ENCODE measurements at regions not wholly inside any gene's neighbourhood (a gene's known extent, or its start where the extent isn't known, plus 50 kb on each side); places are given as distances from the start of the nearest gene placed in this dataset.

DNA sequence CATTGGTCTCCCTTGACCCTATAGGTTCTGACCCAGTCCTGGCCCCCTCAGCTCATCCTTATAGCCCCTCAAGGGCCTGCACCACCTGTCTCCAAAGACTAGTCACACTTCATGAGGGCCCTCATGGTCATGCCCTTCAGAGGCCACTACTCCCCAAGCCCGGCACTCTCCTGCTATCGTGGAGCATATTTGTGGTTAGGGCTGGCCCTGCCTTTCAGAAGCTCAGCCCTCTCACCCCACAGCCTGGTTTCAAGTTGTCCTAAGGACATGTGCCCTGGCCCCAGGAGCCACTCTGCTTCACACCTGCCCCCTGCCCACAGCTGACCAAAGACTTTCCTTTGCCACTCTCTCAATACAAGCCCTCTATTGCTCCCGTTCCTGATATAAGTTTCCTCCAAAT is 60.3 kb upstream of the LBX1 start (continued):
- TF ChIP-seq ZNF274 (IDR thresholded peaks at IDR 0.05; ENCODE audit: low read depth, low read length): no peak
- TF ChIP-seq, protein P1, sequence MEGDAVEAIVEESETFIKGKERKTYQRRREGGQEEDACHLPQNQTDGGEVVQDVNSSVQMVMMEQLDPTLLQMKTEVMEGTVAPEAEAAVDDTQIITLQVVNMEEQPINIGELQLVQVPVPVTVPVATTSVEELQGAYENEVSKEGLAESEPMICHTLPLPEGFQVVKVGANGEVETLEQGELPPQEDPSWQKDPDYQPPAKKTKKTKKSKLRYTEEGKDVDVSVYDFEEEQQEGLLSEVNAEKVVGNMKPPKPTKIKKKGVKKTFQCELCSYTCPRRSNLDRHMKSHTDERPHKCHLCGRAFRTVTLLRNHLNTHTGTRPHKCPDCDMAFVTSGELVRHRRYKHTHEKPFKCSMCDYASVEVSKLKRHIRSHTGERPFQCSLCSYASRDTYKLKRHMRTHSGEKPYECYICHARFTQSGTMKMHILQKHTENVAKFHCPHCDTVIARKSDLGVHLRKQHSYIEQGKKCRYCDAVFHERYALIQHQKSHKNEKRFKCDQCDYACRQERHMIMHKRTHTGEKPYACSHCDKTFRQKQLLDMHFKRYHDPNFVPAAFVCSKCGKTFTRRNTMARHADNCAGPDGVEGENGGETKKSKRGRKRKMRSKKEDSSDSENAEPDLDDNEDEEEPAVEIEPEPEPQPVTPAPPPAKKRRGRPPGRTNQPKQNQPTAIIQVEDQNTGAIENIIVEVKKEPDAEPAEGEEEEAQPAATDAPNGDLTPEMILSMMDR (IDR thresholded peaks at IDR 0.05 in 2 of 3, conservative IDR thresholded peaks at IDR 0.05 in 1 of 3; ENCODE audit: borderline replicate concordance in 1 of 3, insufficient read depth in 1 of 3, low read depth in 2 of 3, low read length in 2 of 3): no peak
- no peak for TF ChIP-seq ZFX (IDR thresholded peaks at IDR 0.05)
- TF ChIP-seq EZH2 (IDR thresholded peaks at IDR 0.05): no peak

DNA sequence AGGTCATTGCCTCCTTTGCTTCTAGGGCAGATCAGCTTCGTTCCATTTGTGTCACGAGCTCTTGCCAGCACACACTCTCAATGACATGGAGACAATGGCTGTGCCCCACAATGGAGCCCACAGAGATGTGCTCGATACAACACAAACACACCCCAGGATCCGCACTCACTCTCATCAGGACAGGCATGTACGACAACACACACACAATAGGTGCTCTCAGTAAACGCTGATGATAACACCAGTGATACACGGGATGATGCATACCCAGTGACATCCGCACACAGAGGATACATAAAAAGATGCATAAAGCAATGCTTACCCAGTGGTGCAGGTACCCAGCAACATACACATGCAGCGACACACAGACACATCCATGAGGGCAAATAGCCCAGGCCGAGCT is 61.2 kb upstream of the LBX1 start:
- no peaks in the 10 kb centered on the region for H3K9me3 ChIP-seq (ENCODE audit: control insufficient read depth in 1 of 2, insufficient read depth in 1 of 2, low read depth in 1 of 2, low read length in 2 of 2)
- H2AFZ ChIP-seq (ENCODE audit: low read depth, low read length, poor library complexity, severe bottlenecking): no peak overlapping the region
- H3K27me3 ChIP-seq (ENCODE audit: insufficient read depth, low read length): no peaks in the 10 kb centered on the region
- no peak overlapping the region for H3K9ac ChIP-seq (ENCODE audit: low read length)
- ATAC-seq: no peak
- no peaks in the 10 kb centered on the region; a peak in 1 of 4 replicates for H3K4me1 ChIP-seq (ENCODE audit: control insufficient read depth in 1 of 2, insufficient read depth in 2 of 2, low read length in 2 of 2)
- no peaks in the 10 kb centered on the region for H3K36me3 ChIP-seq (ENCODE audit: control insufficient read depth in 1 of 2, insufficient read depth in 2 of 2, low read length in 2 of 2)
- no peak overlapping the region for H3K4me3 ChIP-seq (replicated peaks in 1 of 2; ENCODE audit: low read depth in 1 of 2, low read length in 2 of 2)
- BruUV-seq (replicated peaks): no TSS peak
- H3K9me2 ChIP-seq (ENCODE audit: insufficient read depth): no peaks in the 10 kb centered on the region
- H3K27ac ChIP-seq (ENCODE audit: low read depth, low read length): no peak overlapping the region
- no peak for DNase-seq (ENCODE audit: low read depth, low spot score)
- ChIA-PET POLR2A (no interaction called here), CTCF (interaction anchor here (1.0 to 3.7 kb wide), 5 partner anchors 8 to 280 kb away, joined by 3 to 26 read pairs (median 22); no protein-coding TSS in a partner anchor), RAD21 (ENCODE audit: low non-redundant PET in 1 of 2, low total read pairs in 2 of 2, uncharacterized antibody in 2 of 2, unreplicated experiment in 2 of 2) (no interaction called here)
- H4K20me1 ChIP-seq (ENCODE audit: insufficient read depth): no peaks in the 10 kb centered on the region
- intact Hi-C loops (cut with micrococcal nuclease): no loop called here
- TF ChIP-seq, protein P1 (IDR thresholded peaks at IDR 0.05 in 2 of 3, conservative IDR thresholded peaks at IDR 0.05 in 1 of 3; ENCODE audit: borderline replicate concordance in 1 of 3, insufficient read depth in 1 of 3, low read depth in 2 of 3, low read length in 2 of 3): no peak
- TF ChIP-seq SRF (IDR thresholded peaks at IDR 0.05; ENCODE audit: low read depth) (no peak), SP1 (IDR thresholded peaks at IDR 0.05; ENCODE audit: low read depth) (no peak), FOSL1 (IDR thresholded peaks at IDR 0.05; ENCODE audit: low read depth) (no peak), EZH2 (IDR thresholded peaks at IDR 0.05) (no peak), ZNF274 (IDR thresholded peaks at IDR 0.05; ENCODE audit: low read depth, low read length) (no peak), JUND (IDR thresholded peaks at IDR 0.05) (no peak), EGR1 (IDR thresholded peaks at IDR 0.05; ENCODE audit: low read depth) (no peak)
- TF ChIP-seq, protein P2, sequence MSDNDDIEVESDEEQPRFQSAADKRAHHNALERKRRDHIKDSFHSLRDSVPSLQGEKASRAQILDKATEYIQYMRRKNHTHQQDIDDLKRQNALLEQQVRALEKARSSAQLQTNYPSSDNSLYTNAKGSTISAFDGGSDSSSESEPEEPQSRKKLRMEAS (IDR thresholded peaks at IDR 0.05): no peak
- TF ChIP-seq, protein P3, sequence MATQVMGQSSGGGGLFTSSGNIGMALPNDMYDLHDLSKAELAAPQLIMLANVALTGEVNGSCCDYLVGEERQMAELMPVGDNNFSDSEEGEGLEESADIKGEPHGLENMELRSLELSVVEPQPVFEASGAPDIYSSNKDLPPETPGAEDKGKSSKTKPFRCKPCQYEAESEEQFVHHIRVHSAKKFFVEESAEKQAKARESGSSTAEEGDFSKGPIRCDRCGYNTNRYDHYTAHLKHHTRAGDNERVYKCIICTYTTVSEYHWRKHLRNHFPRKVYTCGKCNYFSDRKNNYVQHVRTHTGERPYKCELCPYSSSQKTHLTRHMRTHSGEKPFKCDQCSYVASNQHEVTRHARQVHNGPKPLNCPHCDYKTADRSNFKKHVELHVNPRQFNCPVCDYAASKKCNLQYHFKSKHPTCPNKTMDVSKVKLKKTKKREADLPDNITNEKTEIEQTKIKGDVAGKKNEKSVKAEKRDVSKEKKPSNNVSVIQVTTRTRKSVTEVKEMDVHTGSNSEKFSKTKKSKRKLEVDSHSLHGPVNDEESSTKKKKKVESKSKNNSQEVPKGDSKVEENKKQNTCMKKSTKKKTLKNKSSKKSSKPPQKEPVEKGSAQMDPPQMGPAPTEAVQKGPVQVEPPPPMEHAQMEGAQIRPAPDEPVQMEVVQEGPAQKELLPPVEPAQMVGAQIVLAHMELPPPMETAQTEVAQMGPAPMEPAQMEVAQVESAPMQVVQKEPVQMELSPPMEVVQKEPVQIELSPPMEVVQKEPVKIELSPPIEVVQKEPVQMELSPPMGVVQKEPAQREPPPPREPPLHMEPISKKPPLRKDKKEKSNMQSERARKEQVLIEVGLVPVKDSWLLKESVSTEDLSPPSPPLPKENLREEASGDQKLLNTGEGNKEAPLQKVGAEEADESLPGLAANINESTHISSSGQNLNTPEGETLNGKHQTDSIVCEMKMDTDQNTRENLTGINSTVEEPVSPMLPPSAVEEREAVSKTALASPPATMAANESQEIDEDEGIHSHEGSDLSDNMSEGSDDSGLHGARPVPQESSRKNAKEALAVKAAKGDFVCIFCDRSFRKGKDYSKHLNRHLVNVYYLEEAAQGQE (IDR thresholded peaks at IDR 0.05; ENCODE audit: low read depth): no peak
- no peak overlapping the region for H3K4me2 ChIP-seq (ENCODE audit: low read length)
- no peaks in the 10 kb centered on the region for H3K79me2 ChIP-seq (ENCODE audit: insufficient read depth, low read length)
